HG02885 (cell line): ENCODE measurements at regions not wholly inside any gene's neighbourhood (a gene's known extent, or its start where the extent isn't known, plus 50 kb on each side); places are given as distances from the start of the nearest gene placed in this dataset.

Experiments used
- ATAC-seq: cut with Tn5 transposase; IDR thresholded peaks from one replicate; pipeline ENCODE4 v1.9.1; 2021; ENCODE audit warnings: mild to moderate bottlenecking; ENCODE audit not compliant: unreplicated experiment, poor library complexity

DNA sequence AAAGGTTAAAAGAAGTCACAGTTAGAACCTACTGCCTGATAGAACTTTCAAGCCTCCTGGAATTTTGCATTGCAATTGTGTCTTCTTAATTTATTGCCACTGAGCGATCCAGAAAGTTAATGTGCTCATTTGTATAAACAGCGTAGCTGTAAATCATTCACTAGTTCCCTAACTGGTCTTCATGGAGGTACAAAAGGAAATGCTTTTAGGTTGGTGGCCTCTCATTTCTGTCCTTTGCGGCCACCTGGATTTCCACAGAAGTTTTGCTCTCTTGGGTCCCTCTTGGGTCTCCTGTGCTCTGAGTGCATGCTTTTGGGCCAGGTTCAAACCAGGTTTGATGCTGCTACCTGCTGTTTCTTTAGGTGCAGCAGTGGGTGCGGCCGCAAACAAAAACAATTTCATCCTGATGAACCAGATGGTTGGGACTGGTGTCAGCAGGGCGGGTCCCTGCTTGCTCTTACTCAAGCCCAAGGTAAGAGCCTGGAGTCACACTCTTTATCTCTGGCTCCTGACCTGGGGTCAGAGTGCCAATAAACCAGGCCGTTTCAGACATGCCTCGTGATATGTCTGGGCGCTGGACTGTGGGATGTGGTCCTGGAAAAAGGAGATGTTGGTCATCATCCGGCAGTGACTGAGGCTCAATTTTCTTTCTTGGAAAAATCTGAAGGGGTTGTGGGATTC, 270.1 kb downstream of the PTTG2 start:
- no peak for ATAC-seq

DNA sequence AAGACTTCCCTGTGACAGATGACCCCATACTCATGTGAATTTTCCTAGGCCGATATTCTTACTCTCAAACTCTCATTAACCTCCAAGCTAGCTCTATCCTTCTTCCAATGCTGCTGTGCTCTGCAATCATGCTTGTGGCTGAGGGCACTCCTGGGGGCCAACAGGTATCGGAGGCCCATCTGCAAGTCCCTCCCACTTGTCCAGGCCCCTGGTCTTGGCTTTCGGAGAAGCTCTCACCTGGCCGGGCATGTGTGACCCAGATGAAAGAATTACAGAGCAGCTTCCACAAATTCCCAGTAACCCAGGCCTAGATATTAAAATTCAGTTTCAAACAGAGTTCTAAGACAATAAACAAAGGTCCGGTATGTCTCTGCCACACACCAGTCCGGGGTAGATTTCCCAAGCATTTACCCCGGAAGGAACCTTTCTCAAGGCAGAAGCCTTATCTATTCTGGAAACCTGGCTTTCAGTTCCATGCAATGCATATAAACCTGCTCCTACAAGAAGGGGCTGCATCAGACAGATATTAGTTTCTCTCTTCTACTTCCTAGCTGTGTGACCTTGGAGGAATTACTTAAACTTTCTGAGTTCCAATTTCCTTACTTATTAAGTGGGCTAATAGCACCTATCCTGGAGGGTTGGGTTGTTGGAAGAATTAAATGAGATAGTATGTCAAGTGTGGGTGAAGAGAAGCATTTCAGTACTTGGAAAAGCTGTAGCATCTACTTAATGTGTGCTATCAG, 270.8 kb downstream of the PTTG2 start:
- ATAC-seq: no peak

DNA sequence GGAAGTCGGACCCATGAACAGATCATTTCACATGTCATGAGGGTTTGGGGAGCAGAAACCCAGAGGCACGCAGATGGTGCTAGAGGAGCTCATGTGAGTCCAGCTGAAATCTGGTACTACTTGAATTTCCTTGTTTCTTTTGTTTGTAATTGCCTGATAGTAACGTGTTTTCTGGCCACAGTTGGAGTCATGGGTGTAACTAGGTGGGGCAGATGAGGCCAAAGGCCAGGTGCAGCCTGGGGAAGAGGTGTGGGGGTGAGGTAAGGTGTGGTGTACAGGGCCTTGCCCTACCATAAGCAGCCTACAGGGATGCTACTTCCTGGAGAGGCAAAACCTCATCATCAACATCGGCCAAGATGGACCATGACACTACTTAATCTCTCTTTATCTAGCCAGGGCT, 271.4 kb downstream of the PTTG2 start:
- ATAC-seq: no peak

DNA sequence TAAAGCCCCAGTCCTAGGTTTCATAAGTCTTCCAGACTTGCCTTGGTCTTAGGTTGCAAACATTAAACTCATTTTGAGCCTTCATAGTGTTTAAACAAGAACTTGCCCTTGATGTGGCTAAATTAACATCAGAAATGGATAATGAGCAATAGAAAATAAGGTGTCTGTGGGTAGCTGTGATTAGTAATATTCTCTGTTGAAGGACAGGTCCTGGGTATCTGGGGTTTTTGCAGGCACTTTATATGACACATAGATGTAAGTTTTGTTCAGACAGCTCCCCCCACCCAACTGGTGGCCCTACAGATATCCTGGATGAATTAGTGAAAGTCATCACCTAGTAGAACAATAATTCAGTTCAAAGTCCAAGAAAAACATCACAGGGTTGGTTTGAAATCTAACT, 272.5 kb downstream of the PTTG2 start:
- ATAC-seq: no peak

DNA sequence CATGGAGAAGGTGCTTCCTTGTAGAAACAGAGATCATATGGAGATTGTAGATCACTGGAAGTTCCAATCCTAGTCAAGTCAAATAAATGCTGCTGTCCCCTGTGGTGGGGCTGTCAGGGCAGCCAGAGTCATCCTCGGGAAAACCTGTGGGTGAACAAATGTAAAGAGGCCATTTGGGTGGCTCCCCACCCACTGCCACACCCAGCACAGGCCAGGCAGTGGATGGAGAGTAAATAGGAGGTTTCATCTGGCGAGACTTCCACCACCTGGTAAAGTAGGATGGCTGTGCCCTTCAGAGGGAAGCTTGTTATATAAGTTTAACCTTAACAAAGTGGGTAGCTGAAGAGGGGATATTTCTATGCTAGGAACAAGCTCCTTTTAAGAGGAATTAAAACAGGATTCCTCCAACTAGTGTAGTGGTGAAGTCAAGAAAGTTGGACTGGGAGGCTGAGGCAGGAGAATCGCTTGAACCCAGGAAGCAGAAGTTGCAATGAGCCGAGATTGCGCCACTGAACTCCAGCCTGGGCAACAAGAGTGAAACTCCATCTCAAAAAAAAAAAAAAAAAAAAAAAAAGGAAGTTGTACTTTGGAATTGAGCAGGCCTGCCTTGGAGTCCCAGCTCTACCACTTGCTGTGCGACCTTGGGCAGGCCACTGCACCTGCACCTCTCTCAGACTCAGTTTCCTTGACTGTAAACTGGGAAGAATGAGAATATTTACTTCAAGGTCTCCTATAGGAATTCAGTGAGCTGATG, 273.7 kb downstream of the PTTG2 start:
- no peak for ATAC-seq

DNA sequence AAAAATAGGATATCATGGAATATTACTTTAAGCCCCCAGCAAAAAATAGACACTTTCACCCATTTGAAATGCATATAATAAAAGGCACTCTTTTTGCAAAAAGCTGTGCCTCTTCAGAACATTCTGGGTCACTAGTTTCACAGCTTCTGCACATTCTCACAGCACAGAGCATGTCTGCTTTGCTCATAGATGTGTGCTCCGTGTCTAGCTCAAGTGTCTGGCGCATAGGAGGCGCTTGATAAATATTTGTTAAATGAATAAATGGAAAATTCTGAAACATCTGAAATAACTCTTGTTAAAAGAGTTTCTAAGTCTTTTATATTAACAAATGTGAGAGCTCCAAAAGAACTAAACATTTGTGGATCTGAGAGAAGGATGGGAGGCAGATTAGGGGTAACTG, 275.2 kb downstream of the PTTG2 start:
- no peak for ATAC-seq

DNA sequence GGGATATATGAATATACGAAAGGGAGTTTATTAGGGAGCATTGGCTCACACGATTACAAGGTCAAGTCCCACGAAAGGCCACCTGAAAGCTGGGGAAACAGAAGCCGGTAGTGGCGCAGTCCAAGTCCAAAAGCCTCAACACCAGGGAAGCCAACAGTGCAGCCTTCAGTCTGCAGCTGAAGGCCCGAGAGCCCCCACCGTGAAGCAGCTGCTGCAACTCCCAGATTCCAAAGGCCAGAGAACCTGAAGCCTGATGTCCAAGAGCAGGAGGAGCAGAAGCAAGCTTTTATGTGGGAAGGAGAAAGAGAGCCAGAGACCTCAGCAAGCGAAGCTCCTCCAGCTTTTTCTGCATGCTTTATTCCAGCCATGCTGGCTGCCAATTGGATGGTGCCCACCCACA, 275.8 kb downstream of the PTTG2 start:
- no peak for ATAC-seq

DNA sequence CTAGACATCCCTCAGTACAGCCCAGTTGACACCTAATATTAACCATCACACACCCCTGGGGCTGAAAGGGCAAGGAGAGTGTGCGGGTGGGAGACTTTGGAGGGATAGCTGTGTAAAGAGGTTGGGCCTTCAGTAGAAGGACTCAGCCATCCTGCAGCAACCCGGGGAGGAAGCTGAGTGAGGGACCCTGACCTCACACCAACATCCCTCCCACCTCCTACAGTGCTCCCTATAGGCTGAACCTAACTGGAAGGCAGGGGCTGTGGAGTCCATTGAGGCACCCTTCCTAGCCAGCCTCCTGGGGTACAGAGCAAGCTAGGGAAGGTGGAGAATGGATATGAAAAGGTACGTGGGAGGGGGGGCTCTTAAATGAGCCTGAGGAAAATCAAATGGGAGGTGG, 276.3 kb downstream of the PTTG2 start:
- no peak for ATAC-seq

DNA sequence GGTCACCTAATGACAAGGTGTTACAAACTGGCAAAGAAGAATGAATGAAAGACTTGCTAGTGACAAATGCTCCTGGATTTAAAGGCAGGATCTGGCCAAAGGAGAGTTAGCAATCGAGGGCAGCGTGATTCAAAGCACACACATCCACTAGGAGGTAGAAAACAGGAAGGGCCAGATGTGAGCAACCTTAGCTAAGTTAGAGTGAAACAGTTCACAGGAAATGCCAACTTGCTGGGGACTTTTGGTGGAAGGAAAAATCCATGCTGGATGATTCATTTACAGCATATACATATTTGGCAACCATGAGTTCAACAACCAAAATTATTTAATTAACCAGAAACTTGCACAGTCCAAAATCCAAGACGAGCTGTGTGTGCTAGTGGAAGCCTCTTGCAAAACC, 276.9 kb downstream of the PTTG2 start:
- ATAC-seq: no peak

DNA sequence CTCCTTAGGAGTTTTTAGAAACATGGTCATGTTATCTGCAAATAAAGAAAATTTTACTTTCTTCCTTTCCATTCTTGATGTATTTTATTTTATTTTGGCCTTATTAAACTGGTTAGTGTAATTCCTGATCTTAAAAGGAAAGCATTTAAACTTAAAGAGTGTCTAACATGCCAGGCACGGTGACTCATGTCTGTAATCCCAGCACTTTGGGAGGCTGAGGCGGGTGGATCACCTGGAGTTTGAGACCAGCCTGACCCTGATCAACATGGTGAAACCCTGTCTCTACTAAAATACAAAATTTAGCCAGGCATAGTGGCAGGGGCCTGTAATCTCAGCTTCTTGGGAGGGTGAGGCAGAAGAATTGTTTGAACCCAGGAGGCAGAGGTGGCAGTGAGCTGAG, 281.3 kb downstream of the PTTG2 start:
- ATAC-seq: no peak

DNA sequence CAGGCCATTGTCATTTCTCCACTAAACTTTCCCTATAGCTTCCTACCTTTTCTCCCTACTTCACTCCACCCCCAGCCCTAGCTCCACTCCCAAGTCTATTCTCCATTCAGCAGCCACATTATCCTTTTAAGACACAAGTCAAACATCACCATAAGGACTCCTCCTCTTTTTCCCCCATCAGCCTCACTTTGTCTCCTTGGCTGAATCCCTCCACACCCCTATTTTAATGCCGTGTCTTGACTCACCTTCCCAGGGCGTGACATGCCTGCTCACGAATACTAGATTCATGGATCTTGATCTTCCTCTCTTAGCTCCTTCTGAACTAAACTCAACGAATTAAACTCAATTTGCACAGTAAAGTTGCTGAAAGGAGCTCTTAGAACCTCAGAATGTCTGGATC, 281.9 kb downstream of the PTTG2 start:
- ATAC-seq: no peak

DNA sequence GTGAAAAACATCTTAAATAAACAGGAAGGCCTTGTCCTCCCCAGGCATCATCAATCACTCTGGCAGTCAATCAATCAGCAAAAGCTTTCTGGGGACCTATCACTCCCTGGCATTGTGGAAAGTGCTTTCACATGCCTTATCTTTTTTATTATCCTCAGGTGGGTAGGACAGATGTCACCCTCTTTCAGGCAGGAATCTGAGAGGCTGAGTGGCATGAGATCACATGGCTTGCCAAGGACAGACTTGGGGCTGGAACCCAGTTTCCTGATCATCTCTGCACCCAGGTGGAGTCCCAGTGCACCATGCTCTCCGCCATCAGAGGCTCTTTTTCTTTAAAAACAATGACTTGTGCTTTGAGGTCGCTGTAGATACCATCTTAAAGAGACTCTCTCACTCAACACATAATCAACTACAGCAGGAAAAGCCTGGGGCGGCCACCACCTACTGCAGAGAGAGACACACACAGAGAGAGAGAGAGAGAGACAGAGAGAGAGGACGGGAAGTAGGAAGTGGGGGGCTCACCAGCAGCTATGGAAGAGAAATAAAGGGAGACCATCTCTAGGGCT, 282.7 kb downstream of the PTTG2 start:
- ATAC-seq: no peak

DNA sequence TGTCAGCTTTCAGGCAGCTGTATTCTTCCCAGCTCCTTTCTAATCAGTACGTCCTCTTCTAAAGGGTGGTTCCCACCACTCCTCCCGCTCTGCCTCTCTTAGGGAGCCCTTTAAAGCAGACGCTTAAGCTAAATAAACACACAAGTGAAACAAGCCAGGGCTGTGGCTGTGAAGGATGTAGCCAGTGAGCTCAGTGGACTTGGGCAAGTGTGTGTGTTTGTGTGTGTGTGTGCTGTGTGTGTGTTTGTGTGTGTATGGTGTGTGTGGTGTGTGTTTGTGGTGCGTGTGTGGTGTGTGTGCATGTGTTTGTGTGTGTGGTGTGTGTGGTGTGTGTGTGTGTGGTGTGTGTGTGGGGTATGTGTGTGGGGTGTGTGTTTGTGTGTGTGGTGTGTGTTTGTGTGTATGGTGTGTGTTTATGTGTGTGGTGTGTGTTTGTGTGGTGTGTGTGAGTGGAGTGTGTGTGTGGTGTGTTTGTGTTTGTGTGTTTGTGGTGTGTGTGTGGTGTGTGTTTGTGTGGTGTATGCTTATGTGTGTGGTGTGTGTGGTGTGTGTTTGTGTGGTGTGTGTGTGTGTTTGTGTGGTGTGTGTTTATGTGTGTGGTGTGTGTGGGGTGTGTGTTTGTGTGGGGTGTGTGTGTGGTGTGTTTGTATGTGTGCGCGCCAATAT, 283.3 kb downstream of the PTTG2 start:
- ATAC-seq: no peak

DNA sequence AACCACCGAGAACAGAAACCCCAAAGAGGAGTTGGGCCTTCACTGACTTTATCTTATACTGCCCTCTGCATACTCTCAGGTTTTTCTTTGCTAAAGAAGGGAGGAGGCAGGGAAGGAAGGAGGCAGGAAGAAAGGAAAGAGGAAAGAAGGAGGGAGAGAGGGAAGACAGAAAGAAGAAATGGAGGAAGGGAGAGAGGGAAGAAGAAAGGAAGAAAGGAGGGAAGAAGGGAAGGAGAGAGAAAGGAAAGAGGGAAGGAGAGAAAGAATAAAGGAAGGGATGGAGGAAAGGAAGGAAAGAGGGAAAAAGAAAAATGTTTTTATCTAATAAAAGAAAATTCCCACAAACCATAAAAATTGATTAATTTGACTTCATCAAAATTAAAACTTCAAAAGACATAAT, 294.6 kb downstream of the PTTG2 start:
- no peak for ATAC-seq

DNA sequence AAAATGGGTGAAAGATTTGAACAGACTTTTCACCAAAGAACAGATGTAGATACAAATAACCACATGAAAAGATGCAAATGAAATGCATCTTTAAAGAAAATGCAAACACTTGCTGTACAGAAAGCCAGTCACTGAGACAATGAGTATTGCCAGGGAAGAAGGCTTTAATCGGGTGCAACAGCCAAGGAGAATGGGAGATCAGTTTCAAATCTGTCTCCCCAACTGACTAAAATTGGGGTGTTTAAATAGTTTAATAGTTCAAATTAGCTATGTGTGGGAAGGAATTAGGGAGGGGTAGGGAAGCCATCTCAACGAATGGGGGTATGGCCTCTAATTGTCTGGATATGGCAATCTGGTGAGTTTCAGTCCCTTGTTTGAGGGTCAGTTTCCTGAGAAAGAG, 295.4 kb downstream of the PTTG2 start:
- no peak for ATAC-seq

DNA sequence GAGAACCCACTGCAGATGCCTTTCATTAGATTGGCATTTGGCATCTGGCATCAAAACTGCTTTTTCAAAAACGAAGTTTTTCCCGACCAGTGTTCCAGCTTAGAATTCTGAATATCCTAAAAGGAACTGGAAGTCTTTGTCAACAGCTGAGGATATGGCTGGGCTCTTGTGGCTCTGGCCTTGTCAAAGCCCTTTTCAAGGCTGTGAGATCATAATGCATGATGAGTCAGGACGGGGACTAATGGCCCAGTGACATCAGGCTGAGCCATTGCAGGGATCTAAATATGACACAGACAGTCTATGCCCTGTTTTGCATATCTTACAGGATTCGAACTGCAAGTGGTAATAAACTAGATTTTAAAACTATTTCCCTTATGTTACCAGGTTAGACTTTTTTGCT, 306.4 kb downstream of the PTTG2 start:
- peak; percentile 56 for ATAC-seq

DNA sequence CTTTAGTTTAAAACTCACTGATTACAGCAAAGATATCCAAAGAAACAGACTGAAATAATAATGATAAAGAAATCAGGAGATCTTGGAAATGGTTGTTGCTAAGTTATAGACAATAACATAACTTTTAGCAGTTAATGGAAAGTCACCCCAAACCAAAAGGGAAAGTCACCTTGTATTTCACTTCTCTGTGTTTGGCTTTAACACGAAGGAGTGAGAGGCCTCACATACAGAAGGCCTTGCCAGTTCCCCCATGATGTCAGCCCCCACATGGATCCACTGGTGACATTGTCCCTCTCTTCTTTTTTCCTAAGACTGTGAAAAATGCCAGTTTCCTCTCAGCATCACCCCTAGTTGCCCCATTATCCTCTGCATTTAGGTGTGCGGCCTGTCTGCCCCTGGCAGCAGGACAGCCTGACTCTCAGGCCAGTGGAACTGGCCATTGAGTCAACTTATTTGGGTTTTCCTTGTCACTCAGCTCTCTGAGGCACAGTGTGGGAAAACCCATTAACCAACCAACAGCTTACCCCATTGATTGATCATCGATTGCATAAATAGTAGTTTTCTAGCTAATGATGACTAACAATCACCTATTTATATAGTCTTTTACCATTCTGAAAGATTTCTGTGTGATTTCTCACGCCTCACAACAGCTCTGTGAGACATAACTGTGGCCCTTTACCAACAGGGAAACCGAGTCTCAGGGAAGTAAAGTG, 308.1 kb downstream of the PTTG2 start:
- ATAC-seq: peak; percentile 55

DNA sequence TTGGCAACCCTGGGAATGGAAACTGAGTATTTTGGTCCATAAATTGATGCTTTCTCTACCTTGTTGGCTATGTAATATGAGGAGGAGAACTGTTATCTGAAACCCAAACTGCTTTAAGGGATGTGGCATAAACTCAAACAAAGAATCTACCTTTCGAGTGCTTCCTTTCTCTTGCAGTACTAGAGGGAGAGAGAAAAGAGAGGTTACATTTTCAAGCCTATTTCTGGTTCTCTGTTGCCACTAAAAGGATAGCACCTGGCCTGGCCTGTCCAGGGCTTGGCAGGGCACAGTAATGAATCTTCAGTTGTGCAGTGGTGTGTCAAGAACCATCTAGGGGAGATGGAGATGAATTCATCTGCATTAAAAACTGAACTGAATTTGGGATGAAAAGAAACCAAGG, 308.6 kb downstream of the PTTG2 start:
- no peak for ATAC-seq

DNA sequence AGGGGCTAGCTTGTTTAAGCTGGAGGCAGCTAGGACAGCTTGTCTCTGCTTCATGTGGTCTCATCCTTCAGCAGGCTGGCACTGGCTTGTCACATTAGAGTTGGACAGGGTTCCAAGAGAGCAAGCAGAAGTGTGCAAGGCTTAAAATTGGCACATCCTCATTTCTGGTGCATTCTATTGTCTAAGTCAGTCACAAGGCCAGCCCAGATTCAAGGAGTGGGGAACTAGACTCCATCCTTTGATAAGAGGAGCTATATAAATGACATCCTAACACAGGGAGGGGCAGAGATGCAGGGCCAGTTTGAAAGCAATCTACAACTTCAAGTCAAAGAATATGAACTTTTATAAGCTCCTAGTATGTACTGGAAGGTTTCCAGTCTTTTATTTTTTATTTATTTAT, 313.2 kb downstream of the PTTG2 start:
- no peak for ATAC-seq
